Activated naive CD8-positive, alpha-beta T cell treated with anti-CD3 and anti-CD28 coated beads, Interleukin-2, amount 50 U/mL, for 24 hours (primary cell): ENCODE measurements at regions not wholly inside any gene's neighbourhood (a gene's known extent, or its start where the extent isn't known, plus 50 kb on each side); places are given as distances from the start of the nearest gene placed in this dataset.
"Not testable (repeated sequence)": the region's sequence is repeated elsewhere in the genome, so short reads cannot be mapped to it uniquely, and the experiment has no call there.

Experiments used
- ATAC-seq: fragments of 150-1000 bp; cut with Tn5 transposase; one replicate; pipeline ENCODE4 v1.10.0; 2021
- DNase-seq: peaks from one replicate; pipeline ENCODE4 v3.0.0; 2021
- H3K27ac Mint-ChIP-seq: one replicate; pipeline ENCODE4 v1.8.0; 2021; ENCODE audit warnings: mild to moderate bottlenecking, mixed read lengths
- H3K27me3 Mint-ChIP-seq: one replicate; pipeline ENCODE4 v1.8.0; 2021; ENCODE audit warnings: mixed read lengths
- H3K36me3 Mint-ChIP-seq: one replicate; pipeline ENCODE4 v1.8.0; 2021; ENCODE audit warnings: low read depth, mixed read lengths
- H3K4me1 Mint-ChIP-seq: one replicate; pipeline ENCODE4 v1.8.0; 2021; ENCODE audit warnings: mixed read lengths
- H3K4me3 Mint-ChIP-seq: one replicate; pipeline ENCODE4 v1.8.0; 2021; ENCODE audit warnings: mild to moderate bottlenecking, moderate library complexity, mixed read lengths
- H3K9me3 Mint-ChIP-seq: one replicate; pipeline ENCODE4 v1.8.0; 2021; ENCODE audit warnings: mixed read lengths

GRCh38 chr6:103587722-103588121, 1272.0 kb downstream of the HACE1 start:
- H3K36me3 Mint-ChIP-seq = no peaks in the 10 kb centered on the region
- H3K9me3 Mint-ChIP-seq = peaks cover 15% of the 10 kb centered on the region
- H3K4me1 Mint-ChIP-seq = no peaks in the 10 kb centered on the region
- H3K27ac Mint-ChIP-seq = no peak overlapping the region
- no peak for ATAC-seq
- no peak for DNase-seq
- no peaks in the 10 kb centered on the region for H3K27me3 Mint-ChIP-seq
- no peak overlapping the region for H3K4me3 Mint-ChIP-seq

DNA sequence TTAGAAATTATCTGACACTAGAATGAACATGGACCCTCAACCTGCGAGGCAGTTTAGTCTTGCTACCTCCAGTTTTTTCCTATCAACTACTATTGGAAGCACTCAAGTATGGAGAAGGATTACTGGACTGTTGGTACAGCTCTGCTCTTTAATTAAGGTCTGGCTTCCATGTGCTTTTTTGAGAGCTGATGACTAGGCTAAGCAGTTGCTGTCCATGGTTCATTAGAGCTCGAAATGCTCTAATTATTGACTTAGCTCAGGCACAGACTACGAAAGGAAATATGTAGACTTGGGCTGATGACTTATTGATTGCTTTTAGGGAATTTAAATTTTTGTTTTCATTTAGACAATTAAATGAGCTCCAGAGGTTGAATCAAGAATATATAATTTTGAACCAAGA, 1281.6 kb downstream of the HACE1 start:
- Mint-ChIP-seq H3K4me3 (no peak overlapping the region), H3K27me3 (no peaks in the 10 kb centered on the region), H3K9me3 (peaks cover 19% of the 10 kb centered on the region), H3K27ac (no peak overlapping the region), H3K4me1 (no peaks in the 10 kb centered on the region), H3K36me3 (no peaks in the 10 kb centered on the region)
- DNase-seq (no peak), ATAC-seq (no peak)

GRCh38 chr6:103570431-103570830, 1289.3 kb downstream of the HACE1 start:
- Mint-ChIP-seq H3K27me3 (no peaks in the 10 kb centered on the region), H3K4me3 (no peak overlapping the region), H3K36me3 (no peaks in the 10 kb centered on the region), H3K4me1 (no peaks in the 10 kb centered on the region), H3K9me3 (no peaks in the 10 kb centered on the region), H3K27ac (no peak overlapping the region)
- ATAC-seq (no peak), DNase-seq (no peak)

DNA sequence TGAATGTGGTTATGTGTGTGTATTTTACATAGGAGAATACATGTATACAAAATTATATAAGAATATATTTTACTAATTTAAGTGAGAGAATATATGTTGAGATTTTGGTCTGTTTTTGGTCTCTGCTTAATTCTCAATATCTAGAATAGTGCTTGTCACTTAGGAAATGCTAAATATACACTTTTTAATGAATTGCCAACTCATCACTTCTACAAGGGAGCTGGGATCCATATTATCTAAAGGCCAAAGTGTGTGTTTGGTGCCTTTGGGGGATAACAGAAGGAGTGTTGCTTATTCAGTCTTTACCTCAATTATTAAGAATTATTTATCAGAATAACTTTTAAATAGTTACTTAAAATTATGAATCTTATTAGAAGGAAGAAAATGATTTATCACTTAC, 1304.8 kb downstream of the HACE1 start:
- H3K4me1 Mint-ChIP-seq = no peaks in the 10 kb centered on the region
- peaks cover 1% of the 10 kb centered on the region for H3K9me3 Mint-ChIP-seq
- H3K4me3 Mint-ChIP-seq = no peak overlapping the region
- no peak for ATAC-seq
- no peak for DNase-seq
- H3K36me3 Mint-ChIP-seq = no peaks in the 10 kb centered on the region
- H3K27me3 Mint-ChIP-seq = no peaks in the 10 kb centered on the region
- H3K27ac Mint-ChIP-seq = no peak overlapping the region

- Mint-ChIP-seq H3K4me3 (no peak overlapping the region), H3K9me3 (peaks cover 4% of the 10 kb centered on the region), H3K36me3 (no peaks in the 10 kb centered on the region), H3K4me1 (no peaks in the 10 kb centered on the region), H3K27ac (no peak overlapping the region), H3K27me3 (no peaks in the 10 kb centered on the region)
- ATAC-seq (no peak), DNase-seq (no peak)
Observed at GRCh38 chr6:103538381-103538780, 1321.3 kb downstream of the HACE1 start.

GRCh38 chr6:103534814-103535213, 1324.9 kb downstream of the HACE1 start:
- ATAC-seq = no peak
- no peak overlapping the region for H3K27ac Mint-ChIP-seq
- H3K9me3 Mint-ChIP-seq = peaks cover 4% of the 10 kb centered on the region
- no peak for DNase-seq
- H3K36me3 Mint-ChIP-seq = no peaks in the 10 kb centered on the region
- no peak overlapping the region for H3K4me3 Mint-ChIP-seq
- H3K27me3 Mint-ChIP-seq = no peaks in the 10 kb centered on the region
- H3K4me1 Mint-ChIP-seq = no peaks in the 10 kb centered on the region

- DNase-seq = no peak
- Mint-ChIP-seq H3K4me1 (no peaks in the 10 kb centered on the region), H3K9me3 (peaks cover 4% of the 10 kb centered on the region), H3K4me3 (no peak overlapping the region), H3K27ac (no peak overlapping the region), H3K36me3 (no peaks in the 10 kb centered on the region), H3K27me3 (no peaks in the 10 kb centered on the region)
- ATAC-seq = no peak
Observed at GRCh38 chr6:103534095-103534494, 1325.6 kb downstream of the HACE1 start.

GRCh38 chr6:103522045-103522444, 1337.7 kb downstream of the HACE1 start:
- no peak for ATAC-seq
- no peaks in the 10 kb centered on the region for H3K4me1 Mint-ChIP-seq
- peaks cover 24% of the 10 kb centered on the region for H3K9me3 Mint-ChIP-seq

GRCh38 chr6:103516336-103516735, 1343.4 kb downstream of the HACE1 start:
- H3K4me3 Mint-ChIP-seq = no peak overlapping the region
- H3K27me3 Mint-ChIP-seq = no peaks in the 10 kb centered on the region
- H3K9me3 Mint-ChIP-seq = peaks cover 8% of the 10 kb centered on the region
- H3K36me3 Mint-ChIP-seq = no peaks in the 10 kb centered on the region
- no peak overlapping the region for H3K27ac Mint-ChIP-seq
- ATAC-seq (no peak), DNase-seq (no peak)
- H3K4me1 Mint-ChIP-seq = no peaks in the 10 kb centered on the region

More at GRCh38 chr6:103522045-103522444, 1337.7 kb downstream of the HACE1 start:
- no peak overlapping the region for H3K27ac Mint-ChIP-seq
- no peaks in the 10 kb centered on the region for H3K27me3 Mint-ChIP-seq
- DNase-seq = no peak
- H3K4me3 Mint-ChIP-seq = no peak overlapping the region
- H3K36me3 Mint-ChIP-seq = no peaks in the 10 kb centered on the region

DNA sequence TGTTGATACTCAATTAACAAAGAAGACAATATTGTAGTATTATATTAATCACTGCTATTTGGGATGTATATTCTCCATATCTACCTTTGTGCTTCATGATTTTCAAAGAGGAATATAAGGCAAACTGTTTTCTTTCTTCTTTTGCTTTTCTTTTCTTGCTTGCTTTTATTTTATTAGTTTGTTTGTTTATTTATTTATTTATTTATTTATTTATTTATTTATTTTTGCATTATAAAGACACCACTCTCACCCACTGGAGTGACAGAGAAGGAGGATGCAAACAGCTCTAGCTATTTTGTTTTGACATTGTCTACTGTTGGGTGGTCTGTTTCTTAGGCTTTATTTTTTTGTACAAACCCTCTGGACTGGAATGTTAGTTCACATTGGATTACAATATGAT, 1352.7 kb downstream of the HACE1 start:
- Mint-ChIP-seq H3K9me3 (no peaks in the 10 kb centered on the region), H3K27ac (no peak overlapping the region), H3K4me3 (no peak overlapping the region)

GRCh38 chr6:103505155-103505518, 1354.6 kb downstream of the HACE1 start:
- no peak for ATAC-seq

More for the DNA sequence above, 1352.7 kb downstream of the HACE1 start:
- ATAC-seq = no peak
- Mint-ChIP-seq H3K36me3 (no peaks in the 10 kb centered on the region), H3K4me1 (no peaks in the 10 kb centered on the region), H3K27me3 (no peaks in the 10 kb centered on the region)
- DNase-seq = no peak

DNA sequence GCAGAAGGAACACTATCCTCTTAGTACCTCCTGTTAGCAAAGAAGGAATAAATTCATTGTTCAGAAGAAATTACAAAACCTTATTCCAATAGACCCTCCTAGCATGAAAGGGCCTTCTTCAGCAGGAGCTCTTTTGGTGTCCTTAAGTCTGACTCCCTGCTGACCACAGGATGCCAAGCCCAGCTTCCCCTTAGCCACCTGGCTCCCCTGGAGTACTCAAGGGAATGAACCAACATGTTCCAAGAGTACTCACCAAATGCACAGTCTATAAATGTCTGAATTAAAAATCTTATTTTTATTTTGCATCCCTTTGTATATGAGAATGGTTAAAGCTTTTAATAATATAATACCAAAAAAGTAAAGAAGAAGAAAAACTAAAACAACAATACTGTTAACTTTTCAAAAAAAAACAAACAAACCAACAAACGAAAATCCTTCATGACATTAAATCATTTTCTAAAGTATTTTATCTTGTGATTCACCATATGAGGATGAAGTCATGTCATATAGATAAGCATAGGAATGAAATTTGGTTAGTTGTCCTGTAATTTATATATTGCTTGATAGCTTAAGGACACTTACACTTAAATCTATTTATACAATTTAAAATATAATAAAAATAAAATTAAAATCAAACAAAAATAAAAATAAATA, 1355.1 kb downstream of the HACE1 start:
- H3K4me1 Mint-ChIP-seq = no peaks in the 10 kb centered on the region
- ATAC-seq (no peak), DNase-seq (no peak)
- H3K4me3 Mint-ChIP-seq = no peak overlapping the region
- H3K36me3 Mint-ChIP-seq = no peaks in the 10 kb centered on the region
- no peaks in the 10 kb centered on the region for H3K27me3 Mint-ChIP-seq
- H3K9me3 Mint-ChIP-seq = no peaks in the 10 kb centered on the region
- H3K27ac Mint-ChIP-seq = no peak overlapping the region

More at GRCh38 chr6:103505155-103505518, 1354.6 kb downstream of the HACE1 start:
- Mint-ChIP-seq H3K4me1 (no peaks in the 10 kb centered on the region), H3K27me3 (no peaks in the 10 kb centered on the region), H3K4me3 (no peak overlapping the region), H3K36me3 (no peaks in the 10 kb centered on the region), H3K27ac (no peak overlapping the region), H3K9me3 (no peaks in the 10 kb centered on the region)
- DNase-seq = no peak

DNA sequence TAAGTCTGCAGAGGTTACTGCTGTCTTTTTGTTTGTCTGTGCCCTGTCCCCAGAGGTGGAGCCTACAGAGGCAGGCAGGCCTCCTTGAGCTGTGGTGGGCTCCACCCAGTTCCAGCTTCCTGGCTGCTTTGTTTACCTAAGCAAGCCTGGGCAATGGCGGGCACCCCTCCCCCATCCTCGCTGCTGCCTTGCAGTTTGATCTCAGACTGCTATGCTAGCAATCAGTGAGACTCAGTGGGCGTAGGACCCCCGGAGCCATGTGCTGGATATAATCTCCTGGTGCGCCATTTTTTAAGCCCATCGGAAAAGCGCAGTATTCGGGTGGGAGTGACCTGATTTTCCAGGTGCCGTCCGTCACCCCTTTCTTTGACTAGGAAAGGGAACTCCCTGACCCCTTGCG, 1363.1 kb downstream of the HACE1 start:
- H3K4me3 Mint-ChIP-seq, H3K27me3 Mint-ChIP-seq, H3K4me1 Mint-ChIP-seq, ATAC-seq, H3K27ac Mint-ChIP-seq, H3K9me3 Mint-ChIP-seq, DNase-seq, H3K36me3 Mint-ChIP-seq: not testable (repeated sequence)

DNA sequence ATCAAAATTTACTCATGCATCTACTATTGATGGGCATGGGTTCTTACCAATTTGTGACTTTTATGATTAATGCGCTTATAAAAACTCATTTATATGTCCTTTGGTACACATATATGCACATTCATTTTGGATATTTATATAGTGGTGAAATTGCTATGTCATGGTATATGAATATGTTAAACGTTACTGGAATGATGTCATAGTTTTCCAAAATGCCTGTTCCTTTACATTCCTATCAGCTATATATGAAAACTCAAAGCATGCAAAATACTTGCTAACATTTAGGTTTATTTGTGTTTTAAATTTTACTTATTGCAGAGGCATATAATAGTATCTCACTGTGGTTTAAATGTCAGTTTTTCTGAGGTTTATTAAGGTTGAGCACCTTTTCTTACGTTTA, 1403.1 kb downstream of the HACE1 start:
- ATAC-seq (no peak), DNase-seq (no peak)
- Mint-ChIP-seq H3K27me3 (no peaks in the 10 kb centered on the region), H3K4me3 (no peak overlapping the region), H3K9me3 (peaks cover 14% of the 10 kb centered on the region), H3K4me1 (no peaks in the 10 kb centered on the region), H3K36me3 (no peaks in the 10 kb centered on the region), H3K27ac (no peak overlapping the region)

DNA sequence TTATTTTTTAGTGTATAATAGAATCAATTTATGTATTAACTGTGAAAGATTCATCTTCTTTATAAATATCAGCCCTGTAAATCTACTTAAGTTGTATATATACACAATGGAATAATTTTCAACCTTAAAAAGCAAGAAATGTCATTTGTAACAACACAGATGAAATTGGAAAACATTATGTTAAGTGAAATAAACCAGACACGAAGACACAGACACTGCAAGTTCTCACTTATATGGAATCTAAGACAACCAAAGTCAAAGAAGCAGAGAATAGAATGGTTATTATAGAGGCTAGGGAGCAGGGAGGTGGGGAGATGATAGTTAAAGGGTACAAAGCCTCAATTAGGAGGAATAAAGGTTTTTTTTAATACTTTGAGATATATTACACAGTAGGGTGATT, 1404.4 kb downstream of the HACE1 start:
- Mint-ChIP-seq H3K9me3 (peaks cover 7% of the 10 kb centered on the region), H3K36me3 (no peaks in the 10 kb centered on the region), H3K4me1 (no peaks in the 10 kb centered on the region), H3K4me3 (no peak overlapping the region), H3K27ac (no peak overlapping the region), H3K27me3 (no peaks in the 10 kb centered on the region)
- no peak for DNase-seq
- no peak for ATAC-seq

GRCh38 chr6:103409475-103409874, 1450.2 kb downstream of the HACE1 start:
- H3K27me3 Mint-ChIP-seq = no peaks in the 10 kb centered on the region
- no peak overlapping the region for H3K4me3 Mint-ChIP-seq
- DNase-seq (no peak), ATAC-seq (no peak)
- H3K36me3 Mint-ChIP-seq = no peaks in the 10 kb centered on the region
- H3K4me1 Mint-ChIP-seq = no peaks in the 10 kb centered on the region
- H3K27ac Mint-ChIP-seq = no peak overlapping the region
- peaks cover 4% of the 10 kb centered on the region for H3K9me3 Mint-ChIP-seq
